ENCODE measurements at regions not wholly inside any gene's neighbourhood (a gene's known extent, or its start where the extent isn't known, plus 50 kb on each side); places are given as distances from the start of the nearest gene placed in this dataset.

DNA sequence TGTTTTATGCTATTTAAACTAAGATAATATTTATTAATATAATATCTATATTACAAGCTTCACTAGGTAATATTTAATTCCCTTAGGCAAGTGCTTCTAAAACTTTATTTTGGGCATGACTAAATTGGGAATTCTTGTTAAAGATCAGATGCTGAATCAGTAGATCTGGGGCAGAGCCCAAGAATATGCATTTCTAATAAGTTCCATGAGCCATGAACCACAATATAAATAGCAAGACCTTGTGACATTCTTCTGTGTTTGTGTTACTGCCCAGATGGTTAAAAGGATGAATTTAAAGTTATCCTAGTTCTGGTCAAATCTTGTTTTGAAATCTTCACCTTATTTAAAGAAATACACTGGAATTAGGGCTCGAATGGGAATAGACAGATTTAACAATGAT, 258.4 kb upstream of the CACNA2D1 start:
- Histone ChIP-seq H3K4me3 (no peak overlapping the region), H3K27ac (no peak overlapping the region), H3K27me3 (no peaks in the 10 kb centered on the region), H3K4me1 (no peaks in the 10 kb centered on the region), H3K36me3 (no peaks in the 10 kb centered on the region), H3K9me3 (peaks cover 0 to 3% of the 10 kb centered on the region in 2 donors)
- DNase-seq: no peak
- intact Hi-C loops (cut with DNase I; ENCODE audit: low total_unique reads): no loop called here
- no peak for TF ChIP-seq POLR2A (IDR thresholded peaks at IDR 0.05)
- TF ChIP-seq, protein P1, sequence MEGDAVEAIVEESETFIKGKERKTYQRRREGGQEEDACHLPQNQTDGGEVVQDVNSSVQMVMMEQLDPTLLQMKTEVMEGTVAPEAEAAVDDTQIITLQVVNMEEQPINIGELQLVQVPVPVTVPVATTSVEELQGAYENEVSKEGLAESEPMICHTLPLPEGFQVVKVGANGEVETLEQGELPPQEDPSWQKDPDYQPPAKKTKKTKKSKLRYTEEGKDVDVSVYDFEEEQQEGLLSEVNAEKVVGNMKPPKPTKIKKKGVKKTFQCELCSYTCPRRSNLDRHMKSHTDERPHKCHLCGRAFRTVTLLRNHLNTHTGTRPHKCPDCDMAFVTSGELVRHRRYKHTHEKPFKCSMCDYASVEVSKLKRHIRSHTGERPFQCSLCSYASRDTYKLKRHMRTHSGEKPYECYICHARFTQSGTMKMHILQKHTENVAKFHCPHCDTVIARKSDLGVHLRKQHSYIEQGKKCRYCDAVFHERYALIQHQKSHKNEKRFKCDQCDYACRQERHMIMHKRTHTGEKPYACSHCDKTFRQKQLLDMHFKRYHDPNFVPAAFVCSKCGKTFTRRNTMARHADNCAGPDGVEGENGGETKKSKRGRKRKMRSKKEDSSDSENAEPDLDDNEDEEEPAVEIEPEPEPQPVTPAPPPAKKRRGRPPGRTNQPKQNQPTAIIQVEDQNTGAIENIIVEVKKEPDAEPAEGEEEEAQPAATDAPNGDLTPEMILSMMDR (IDR thresholded peaks at IDR 0.05): no peak

- intact Hi-C loops (cut with DNase I; ENCODE audit: low total_unique reads): no loop called here
These were observed 257.2 kb upstream of the CACNA2D1 start for GRCh38 chr7:82700741-82701140.

DNA sequence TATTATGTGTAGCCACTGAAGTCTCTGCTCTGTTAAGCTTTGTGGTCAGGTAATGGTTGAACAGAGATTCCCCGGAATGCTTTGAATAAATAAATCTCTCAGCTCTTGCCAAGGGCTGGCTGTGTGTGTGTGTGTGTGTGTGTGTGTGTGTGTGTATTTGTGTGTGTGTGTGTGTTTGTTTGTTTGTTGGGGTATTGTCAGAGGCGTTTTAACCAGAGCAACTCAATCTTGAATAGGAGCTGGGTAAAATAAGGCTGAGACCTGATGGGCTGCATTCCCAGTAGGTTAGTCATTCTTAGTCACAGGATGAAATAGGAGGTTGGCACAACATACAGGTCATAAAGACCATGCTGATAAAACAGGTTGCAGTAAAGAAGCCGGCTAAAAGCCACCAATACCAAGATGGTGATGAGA, 256.2 kb upstream of the CACNA2D1 start:
- Histone ChIP-seq H3K27ac (no peak overlapping the region), H3K9me3 (peaks cover 0 to 3% of the 10 kb centered on the region in 2 donors), H3K4me3 (no peak overlapping the region), H3K4me1 (no peaks in the 10 kb centered on the region), H3K36me3 (no peaks in the 10 kb centered on the region), H3K27me3 (no peaks in the 10 kb centered on the region)
- intact Hi-C loops (cut with DNase I; ENCODE audit: low total_unique reads): no loop called here
- no peak for TF ChIP-seq POLR2A (IDR thresholded peaks at IDR 0.05)
- DNase-seq: no peak

More at GRCh38 chr7:82700741-82701140, 257.2 kb upstream of the CACNA2D1 start:
- Histone ChIP-seq H3K27ac (no peak overlapping the region), H3K9me3 (peaks cover 0 to 3% of the 10 kb centered on the region in 2 donors), H3K27me3 (no peaks in the 10 kb centered on the region), H3K4me3 (no peak overlapping the region), H3K4me1 (no peaks in the 10 kb centered on the region), H3K36me3 (no peaks in the 10 kb centered on the region)
- no peak for DNase-seq
- no peak for TF ChIP-seq POLR2A (IDR thresholded peaks at IDR 0.05)
- TF ChIP-seq, protein P1 (IDR thresholded peaks at IDR 0.05): no peak

GRCh38 chr7:82697897-82698296, 254.3 kb upstream of the CACNA2D1 start:
- intact Hi-C loops (cut with DNase I; ENCODE audit: low total_unique reads): no loop called here

DNA sequence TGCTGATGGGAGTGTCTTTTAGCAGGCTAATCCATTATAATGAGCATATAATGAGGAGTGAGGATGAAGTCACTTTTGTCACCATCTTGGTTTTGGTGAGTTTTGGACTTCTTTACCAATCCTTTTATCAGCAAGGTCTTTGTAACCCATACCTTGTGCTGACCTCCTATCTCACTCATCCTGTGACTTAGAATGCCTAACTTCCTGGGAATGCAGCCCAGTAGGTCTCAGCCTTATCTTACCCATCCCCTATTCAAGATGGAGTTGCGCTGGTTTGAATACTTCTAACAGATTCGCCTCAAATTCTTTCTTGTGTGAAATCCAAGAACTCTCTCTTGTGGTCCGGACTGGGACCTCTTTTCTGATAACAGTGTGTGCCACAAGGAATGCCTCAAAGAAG, 253.1 kb upstream of the CACNA2D1 start:
- TF ChIP-seq POLR2A (IDR thresholded peaks at IDR 0.05): no peak
- TF ChIP-seq, protein P1 (IDR thresholded peaks at IDR 0.05): no peak
- Histone ChIP-seq H3K36me3 (no peaks in the 10 kb centered on the region), H3K9me3 (peaks cover 0 to 3% of the 10 kb centered on the region in 2 donors), H3K27me3 (no peaks in the 10 kb centered on the region), H3K4me3 (no peak overlapping the region), H3K27ac (no peak overlapping the region), H3K4me1 (no peaks in the 10 kb centered on the region)
- DNase-seq: no peak
- intact Hi-C loops (cut with DNase I; ENCODE audit: low total_unique reads): no loop called here

More at GRCh38 chr7:82697897-82698296, 254.3 kb upstream of the CACNA2D1 start:
- no peak for DNase-seq
- no peaks in the 10 kb centered on the region for H3K27me3 ChIP-seq
- no peaks in the 10 kb centered on the region for H3K36me3 ChIP-seq
- H3K27ac ChIP-seq: no peak overlapping the region
- peaks cover 0 to 3% of the 10 kb centered on the region in 2 donors for H3K9me3 ChIP-seq
- TF ChIP-seq POLR2A (IDR thresholded peaks at IDR 0.05): no peak
- TF ChIP-seq, protein P1 (IDR thresholded peaks at IDR 0.05): no peak
- no peak overlapping the region for H3K4me3 ChIP-seq
- no peaks in the 10 kb centered on the region for H3K4me1 ChIP-seq

- no peaks in the 10 kb centered on the region for H3K36me3 ChIP-seq
- H3K4me3 ChIP-seq: no peak overlapping the region
- H3K4me1 ChIP-seq: no peaks in the 10 kb centered on the region
- TF ChIP-seq, protein P1 (IDR thresholded peaks at IDR 0.05): no peak
- TF ChIP-seq POLR2A (IDR thresholded peaks at IDR 0.05): no peak
- H3K27ac ChIP-seq: no peak overlapping the region
- DNase-seq: no peak
- no peaks in the 10 kb centered on the region for H3K27me3 ChIP-seq
- intact Hi-C loops (cut with DNase I; ENCODE audit: low total_unique reads): no loop called here
- no peaks in the 10 kb centered on the region for H3K9me3 ChIP-seq
These were observed 250.4 kb upstream of the CACNA2D1 start for GRCh38 chr7:82694022-82694421.

All from uterus (tissue), 3 donors.